HL-60/S4 (cell line): ENCODE measurements at regions not wholly inside any gene's neighbourhood (a gene's known extent, or its start where the extent isn't known, plus 50 kb on each side); places are given as distances from the start of the nearest gene placed in this dataset.

Source experiments
- in situ Hi-C: fragments of 300-500 bp; cut with MboI; formaldehyde crosslinking; loops from 2 replicates; pipeline ENCODE4 v1.14.3; 2022; ENCODE audit warnings: low sequenced_read_pairs

DNA sequence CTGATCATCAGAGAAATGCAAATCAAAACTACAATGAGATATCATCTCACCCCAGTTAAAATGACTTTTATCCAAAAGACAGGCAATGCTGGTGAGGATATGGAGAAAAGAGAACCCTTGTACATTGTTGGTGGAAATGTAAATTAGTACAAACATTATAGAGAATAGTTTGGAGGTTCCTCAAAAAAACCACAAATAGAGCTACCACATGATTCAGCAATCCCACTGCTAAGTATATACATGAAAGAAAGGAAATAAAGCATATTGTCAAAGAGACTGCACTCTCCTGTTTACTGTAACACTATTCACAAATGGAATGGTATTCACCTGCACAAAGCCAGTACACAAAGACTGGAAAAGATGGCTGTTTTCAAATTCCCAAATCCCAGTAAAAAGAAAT is 1233.7 kb downstream of the PCDH17 start:
- in situ Hi-C loops, result no loop called here

DNA sequence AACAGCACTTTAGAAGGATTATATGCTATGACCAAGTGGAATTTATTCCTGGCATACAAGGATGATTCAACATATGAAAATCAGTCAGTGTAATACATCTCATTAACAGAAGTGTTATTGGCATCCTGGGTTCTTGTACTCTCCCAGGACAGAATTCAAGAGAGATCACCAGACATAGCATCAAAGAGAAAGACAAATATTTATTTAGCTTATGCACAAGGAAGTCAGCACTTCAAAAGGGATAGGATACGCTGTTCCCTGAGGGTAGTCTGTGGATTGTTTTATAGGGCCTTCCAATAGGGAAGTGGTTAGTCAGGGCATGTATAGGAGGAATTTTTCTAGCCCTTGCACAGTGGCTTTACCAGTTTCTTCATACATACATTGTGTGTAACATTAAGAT is 1238.0 kb downstream of the PCDH17 start:
- in situ Hi-C loops, result no loop called here

DNA sequence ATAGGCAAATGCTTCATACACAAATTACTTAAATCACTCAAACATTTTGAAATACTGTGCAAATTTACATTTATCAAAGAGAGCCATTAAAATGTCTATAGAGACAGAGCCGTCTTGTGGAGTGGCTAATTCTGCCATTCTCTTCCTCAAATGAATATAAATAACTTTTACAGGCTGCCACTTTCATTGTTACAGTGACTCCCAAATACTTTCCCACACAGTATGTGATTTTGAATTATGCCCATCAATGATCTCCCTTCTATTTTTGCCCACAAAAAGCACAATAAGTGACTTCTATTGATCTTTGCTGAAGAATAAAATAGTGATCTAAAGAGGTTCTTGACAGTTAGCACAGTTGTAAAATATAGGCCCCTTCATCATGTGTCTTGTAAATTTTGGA is 1244.9 kb downstream of the PCDH17 start:
- in situ Hi-C loops, result no loop called here

DNA sequence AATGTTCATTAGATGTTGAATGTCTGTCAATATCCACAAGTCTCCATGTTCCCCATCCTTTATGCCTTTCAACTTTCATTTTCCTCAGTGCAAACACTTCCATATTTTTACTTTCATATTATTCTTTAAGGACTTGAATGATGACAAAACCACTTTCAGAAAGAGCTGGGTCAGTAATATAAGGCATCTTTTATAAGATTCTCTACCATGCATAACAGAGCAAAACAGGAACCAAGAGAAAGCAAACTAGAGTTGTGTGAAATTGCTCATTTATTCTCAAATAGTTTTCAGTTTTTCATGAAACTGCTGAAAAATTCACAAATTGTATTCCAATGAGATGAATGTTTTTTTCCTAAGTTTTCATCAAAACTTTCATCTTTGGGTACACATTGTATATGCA is 1247.6 kb downstream of the PCDH17 start:
- in situ Hi-C loops, result no loop called here

DNA sequence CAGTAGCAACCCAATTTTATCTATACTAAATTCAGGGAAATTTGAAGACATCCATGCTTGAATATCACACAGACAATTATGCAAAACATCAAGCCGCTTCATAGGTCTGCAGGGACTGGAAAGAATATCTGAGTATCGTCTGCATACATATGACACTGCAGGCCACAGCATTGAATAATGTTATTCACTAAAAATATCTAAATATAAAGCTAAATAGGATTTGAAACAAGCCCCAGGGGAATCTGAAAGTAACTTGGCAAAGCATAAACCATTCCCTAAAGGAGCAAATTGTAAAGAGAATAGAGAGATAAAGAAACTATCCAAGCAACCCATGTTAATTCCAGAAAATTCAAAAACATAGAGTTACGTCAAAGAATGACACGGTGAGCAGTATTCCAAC is 1251.0 kb downstream of the PCDH17 start:
- in situ Hi-C loops, result no loop called here

DNA sequence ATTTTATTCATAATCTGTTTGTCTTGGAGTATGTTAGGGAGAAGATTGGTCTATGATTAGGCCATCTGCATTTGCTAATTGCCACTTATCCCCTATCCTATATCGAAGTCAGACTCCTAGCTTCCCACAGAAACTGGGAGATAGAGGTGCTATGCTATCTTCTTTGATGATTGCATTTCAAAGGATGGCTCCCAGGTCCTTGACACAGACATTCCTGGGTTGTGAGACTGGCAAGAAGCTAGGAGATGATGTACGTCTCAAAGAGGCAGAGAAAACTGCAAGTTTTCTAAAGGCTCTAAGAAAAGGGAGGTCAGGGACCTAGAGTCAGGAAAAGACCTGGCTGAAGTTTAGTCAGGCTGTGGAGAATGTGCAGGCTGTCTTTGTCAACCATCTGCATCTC is 1251.9 kb downstream of the PCDH17 start:
- in situ Hi-C loops, result no loop called here

DNA sequence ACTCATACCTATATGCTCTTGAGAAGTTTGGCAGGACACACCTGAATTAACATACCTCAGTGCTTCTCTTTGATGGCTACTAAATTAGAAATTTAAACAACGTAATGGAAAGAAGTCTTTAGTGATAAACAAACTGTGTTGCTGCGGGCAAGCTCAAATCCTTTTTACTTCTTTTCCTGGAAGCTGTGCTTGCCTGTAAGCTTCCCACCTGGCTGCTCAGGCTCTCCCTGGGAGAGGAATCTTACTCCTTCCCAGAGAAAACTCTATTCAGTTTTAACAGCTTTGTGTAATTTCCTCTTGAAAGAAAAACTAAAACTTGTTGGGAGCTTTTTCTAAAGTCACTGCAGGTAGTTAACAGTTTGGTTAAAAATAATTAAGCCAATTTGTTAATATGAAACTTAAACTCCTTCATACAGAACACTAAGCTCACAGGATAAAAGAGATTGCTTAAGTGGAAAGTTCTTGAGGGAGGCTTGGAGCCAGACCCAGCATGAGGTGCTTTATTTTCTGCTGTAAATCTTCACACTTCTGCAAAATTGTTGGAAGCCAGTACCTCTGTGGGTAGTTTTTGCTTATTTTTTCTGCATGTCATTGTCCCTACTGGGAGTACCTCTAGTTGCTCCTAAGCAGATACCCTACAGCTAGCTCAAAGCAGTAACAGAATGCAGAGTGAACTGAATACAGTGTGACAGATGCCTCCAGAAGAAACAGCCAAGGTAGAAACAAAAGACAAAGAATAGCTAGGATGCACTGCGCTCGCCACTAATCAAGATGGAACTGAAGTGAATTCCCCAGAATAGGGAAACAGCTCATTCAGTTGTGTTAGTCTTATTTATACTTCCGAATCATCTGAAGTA is 1253.0 kb downstream of the PCDH17 start:
- in situ Hi-C loops, result no loop called here

DNA sequence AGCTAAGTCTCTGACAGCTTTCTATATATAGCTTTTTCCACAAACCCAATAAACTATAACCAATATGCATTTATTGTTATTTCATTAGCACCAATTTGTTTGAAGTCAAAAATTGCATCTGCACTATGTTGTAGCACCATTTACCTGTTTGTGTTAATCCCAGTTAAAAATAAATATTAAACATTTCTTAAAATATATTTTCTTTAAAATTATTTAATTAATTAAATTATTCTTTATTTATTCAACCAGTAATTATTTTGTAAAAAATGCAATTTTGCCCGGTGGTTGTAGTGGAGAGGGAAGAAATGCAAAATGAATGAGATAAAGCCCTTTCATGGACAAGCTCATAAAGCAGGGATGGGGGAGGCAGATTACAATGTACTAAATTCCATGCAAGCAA is 1257.9 kb downstream of the PCDH17 start:
- in situ Hi-C loops, result no loop called here

DNA sequence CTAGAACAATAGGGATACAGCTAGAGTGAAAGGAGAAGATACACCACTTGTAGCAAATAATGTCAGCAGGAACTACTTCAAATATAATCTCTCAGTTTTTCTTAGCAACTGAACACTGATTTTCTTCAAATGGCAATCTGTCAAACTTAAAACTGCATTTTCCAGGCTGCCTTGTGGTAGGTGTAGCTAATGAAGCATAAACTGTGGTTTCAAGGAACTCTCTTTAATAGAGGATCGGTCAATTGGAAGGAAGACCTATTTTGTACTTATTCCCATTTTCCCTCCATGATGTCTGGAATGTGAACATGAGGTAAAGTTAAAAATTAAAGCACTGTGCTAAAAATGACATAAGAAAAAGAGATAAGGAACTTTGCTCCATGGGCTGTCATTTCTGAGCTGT is 1261.9 kb downstream of the PCDH17 start:
- in situ Hi-C loops, result no loop called here

DNA sequence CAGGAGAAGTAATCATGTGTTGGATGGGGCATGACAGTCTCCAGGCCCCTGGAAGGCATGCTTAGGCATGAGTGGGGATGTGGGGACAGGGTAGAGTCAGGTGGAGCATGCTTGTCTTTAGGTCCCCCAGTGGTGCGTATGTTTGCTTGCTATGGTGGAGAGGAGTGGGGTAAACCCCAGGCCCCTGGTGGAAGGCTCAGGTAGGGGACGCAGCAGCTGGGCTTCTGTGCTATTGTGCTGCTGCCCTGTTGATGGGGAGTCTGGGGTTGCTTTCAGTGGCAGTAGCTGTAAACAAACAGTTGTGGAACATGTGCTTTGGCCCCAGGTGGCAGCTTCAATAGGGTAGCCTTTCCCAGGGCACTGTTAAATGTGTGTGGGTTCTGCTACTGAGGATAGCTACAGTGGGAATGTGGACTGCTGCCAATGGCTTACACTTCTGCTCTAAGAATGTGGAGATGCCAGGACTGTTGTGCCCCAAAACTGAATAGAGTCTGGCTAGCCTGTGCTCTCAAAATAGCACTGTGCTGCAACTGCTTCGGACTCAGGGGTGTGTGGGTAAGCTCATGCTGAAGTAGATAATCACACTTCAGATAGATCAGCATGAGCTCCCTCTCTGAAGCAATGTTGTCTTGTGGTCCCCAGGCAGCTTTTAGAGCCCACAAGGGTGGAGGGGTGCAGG is 1257.3 kb downstream of the DIAPH3 start:
- in situ Hi-C loops, result no loop called here

DNA sequence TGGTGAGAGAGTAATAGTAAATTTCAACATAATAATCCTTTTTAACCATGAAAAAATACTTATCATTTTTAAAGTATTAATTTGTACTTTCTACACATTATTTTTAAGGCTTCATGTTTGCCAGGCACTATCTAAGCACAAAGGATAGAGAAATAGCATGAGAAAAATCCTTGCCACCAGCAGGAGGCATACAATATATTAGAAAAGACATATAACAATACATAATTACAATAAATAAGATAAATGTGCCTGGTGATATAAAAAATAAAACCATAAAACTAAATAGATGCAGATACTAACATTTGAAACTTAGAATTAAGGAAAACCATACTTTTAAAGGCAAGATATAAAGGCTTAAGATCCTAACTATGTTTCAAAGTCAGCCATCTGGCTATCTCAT is 1256.4 kb downstream of the DIAPH3 start:
- in situ Hi-C loops, result no loop called here

DNA sequence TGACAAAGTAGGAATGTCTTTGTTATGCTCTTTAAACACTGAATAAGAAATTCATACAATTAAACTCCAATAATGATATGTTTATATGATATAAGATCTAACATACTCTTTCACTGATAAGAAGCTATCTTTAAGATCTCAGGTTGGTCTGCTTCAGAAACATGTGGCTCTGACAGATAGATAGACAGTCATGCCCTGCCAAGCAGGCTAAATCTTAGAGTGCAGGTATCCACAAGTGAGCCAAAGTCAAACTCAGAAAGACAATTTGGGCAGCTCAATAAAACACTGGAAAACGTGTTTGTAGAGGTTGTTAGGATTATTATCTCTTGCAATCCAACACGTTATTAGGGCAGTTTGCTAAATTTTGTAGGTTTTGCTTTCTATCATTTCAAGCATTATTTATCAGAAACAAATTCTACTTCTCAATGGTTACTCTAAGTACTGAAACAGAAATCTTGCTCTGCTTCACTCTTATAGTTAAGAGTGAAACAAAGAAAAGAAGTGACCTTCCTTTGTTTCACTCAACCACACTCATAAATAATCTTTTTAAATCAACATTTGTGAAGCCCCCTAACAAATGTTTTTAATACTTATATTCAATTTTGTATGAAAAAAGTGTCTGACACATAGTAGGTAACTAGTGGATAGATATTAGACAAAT is 1255.6 kb downstream of the DIAPH3 start:
- in situ Hi-C loops, result no loop called here

DNA sequence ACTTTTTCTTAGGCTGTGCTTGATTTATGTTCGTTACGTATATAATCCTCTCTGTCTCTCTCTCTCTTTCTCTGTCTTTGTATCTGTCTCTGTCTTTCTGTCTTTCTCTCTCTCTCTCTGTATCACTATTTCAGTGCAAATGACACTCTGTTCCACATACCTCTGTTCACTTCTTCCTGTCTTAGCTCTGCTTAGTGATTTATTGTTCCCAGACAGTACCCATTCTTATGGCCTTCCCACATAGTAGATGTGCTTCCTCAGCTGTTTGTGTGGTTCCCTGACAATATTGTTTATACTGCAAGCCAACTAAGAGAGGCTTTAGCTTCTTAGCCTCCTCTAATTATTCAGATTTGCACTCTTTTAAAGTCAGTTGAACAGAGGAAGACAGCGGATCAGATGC is 1244.2 kb downstream of the DIAPH3 start:
- in situ Hi-C loops, result no loop called here

DNA sequence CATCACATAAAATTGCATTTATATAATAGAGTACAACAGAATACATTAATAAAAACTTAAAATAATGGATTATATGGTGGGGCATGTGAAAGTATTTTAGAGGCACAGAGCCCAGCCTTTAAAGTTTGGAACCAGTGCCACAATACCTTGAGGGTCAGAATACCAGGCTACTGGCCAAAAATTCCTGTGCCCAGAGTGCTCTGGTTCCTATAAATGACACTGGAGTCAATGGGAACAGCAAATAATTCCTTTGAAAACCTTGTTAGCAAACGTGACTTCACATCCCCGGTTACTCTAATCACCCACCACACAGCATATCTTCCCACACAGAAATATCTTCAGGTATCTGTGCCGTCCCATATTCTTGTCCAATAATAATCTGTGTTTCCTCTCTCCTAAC is 1242.6 kb downstream of the DIAPH3 start:
- in situ Hi-C loops, result no loop called here

DNA sequence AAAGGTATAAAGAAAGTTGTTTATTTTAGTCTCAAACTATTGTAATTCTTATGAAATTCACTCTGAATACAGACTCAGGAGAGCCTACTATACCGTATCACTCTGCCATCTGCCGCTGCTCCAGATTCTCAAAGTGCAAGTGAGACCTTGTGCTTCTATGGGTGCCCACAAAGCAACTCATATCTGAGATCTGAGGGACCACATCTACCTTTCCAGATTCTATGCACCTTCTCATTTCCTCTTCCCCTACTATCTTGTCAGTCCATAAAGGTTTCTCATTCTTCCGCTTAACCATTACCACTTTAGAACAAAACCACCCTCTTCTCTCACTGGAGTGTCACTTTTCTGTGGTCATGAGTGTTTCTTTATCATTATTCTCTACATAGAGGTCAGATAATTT is 1236.9 kb downstream of the DIAPH3 start:
- in situ Hi-C loops, result no loop called here

DNA sequence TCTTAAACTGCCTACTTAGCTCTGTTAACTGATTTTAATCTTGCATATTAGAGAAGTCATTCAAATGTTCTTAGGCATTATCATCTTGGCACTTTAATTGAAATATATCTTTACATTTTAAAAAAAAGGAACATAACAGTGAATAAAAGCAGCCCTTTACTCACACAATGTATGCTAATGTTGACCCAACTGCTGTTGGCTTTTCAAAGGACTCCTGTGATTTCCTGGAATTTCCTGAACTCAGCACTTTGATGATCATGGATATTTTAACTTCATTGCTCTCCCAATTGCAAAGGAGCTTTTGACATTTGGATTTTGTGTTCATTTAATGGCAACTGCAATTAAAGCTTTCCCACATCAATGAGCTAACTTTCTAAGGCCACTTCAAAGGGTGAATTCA is 1230.3 kb downstream of the DIAPH3 start:
- in situ Hi-C loops, result no loop called here

DNA sequence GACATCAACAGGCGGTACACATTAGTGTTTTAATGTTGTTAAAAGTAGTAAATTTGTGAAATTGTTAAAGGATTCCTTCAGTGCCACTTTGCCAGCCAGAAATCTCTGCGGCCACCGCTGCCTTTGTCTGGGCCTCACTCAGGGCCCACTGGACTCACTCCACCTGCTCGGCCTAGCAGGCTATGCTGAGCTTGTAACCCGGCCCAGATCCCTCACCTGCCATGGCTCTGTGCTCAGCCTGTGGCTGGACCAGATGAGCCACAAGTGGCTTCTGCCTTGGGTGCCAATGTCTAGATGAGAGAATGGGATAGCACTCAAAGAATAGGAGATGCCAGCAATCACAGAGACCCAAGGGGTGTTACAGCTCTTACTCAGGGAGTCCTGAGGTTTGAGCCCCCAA is 1228.0 kb downstream of the DIAPH3 start:
- in situ Hi-C loops, result no loop called here

DNA sequence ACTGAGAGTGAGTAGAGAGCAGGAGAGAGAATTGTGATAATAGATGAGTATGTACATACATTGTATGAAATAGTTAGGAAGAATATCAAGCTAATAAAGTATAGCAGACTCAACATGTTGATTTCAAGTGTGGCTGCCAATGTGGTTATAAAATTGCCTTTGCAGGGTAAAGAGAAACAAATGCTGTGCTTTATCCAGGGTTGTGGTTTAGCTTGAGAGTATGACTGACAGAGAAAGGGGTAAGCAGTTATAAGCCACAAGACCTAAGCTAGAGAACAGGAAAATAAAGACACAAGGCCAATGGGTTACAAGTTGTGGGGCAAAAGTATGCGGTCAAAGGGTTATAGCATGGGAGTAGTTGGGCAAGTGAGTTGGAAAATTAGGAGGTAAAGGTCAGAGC is 1217.5 kb downstream of the DIAPH3 start:
- in situ Hi-C loops, result no loop called here

DNA sequence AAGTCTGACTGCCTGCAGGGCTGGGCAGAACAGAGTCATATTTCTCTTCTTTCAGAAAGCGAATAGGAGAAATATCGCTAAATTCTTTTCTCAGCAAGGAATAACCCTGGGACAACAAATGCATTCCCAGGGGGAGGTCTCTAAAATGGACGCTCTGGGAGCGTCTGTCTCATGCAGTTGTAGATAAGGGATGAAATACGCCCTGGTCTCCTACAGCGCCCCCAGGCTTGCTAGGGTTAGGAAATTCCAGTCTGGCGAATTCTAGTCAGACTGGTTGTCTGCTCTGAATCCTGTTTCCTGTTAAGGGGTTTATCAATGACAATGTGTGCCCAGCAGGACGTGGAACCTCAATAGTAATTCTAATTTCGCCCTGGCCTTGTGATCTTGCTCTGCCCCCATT is 1214.1 kb downstream of the DIAPH3 start:
- in situ Hi-C loops, result no loop called here

DNA sequence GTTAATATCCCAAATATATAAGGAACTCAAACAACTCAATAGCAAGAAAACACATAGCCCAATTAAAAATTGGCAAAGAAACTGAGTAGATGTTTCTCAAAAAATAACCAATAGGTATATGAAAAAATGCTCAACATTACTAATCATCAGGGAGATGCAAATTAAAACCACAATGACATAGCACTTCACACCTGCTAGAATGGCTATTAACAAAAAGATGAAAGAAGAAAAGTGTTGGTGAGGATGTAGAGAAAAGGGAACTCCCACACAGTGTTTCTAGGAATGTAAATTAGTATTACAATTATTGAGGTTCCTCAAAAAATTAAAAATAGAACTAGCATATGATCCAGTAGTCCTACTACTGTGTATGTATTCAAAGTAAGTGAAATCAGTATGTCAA is 1212.8 kb downstream of the DIAPH3 start:
- in situ Hi-C loops, result no loop called here

DNA sequence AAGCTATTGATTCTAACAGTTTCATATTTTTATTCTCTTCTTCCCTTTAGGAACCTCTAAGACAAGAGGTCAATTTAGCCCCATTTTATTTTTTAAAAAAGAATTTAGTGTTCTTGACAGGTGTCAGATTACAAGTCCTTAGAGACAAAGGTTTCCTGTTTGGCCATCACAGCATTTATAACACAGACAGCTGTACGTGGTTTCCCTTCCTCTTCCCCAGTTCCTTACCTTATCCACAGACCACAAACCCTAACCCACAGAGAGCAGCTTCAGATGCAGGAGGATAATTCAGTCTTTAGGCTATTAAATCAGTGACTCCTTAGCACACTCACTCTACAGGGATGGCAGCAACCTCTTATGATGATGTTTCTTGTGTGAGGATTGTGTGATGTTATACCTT is 1210.1 kb downstream of the DIAPH3 start:
- in situ Hi-C loops, result no loop called here
